IMR-90 (cell line): ENCODE measurements at regions not wholly inside any gene's neighbourhood (a gene's known extent, or its start where the extent isn't known, plus 50 kb on each side); places are given as distances from the start of the nearest gene placed in this dataset.

Source experiments
- ATAC-seq: fragments of 200-7000 bp; cut with Tn5 transposase; 2 replicates; pipeline ENCODE4 v1.9.1; 2020; ENCODE audit warnings: low read depth, mild to moderate bottlenecking, moderate library complexity
- BruUV-seq: library from RNA; stranded (reverse); fragments of 400-500 nt; replicated peaks from 2 replicates; lab custom pipeline; 2021; lab: Mats Ljungman, UMichigan
- CTCF ChIA-PET: fragments of 300-600 bp; formaldehyde crosslinking; extraction: SDS; loops from one replicate; lab custom pipeline; 2021; ENCODE audit warnings: antibody characterized with exemption; lab: Yijun Ruan, JAX
- POLR2A ChIA-PET: fragments of 300-600 bp; sonication (Branson Sonifier 250); formaldehyde crosslinking; loops from one replicate; lab custom pipeline; 2022; ENCODE audit warnings: antibody characterized with exemption; ENCODE audit not compliant: unreplicated experiment; lab: Charles Lee
- DNase-seq: peaks from one replicate; pipeline ENCODE4 v3.0.0; 2013
- H2AFZ ChIP-seq: replicated peaks from 2 replicates; pipeline ENCODE3; 2013; ENCODE audit warnings: low read length, mild to moderate bottlenecking; ENCODE audit not compliant: poor library complexity
- H2AK5ac ChIP-seq: 2 replicates; pipeline ENCODE4 v1.6.1; 2013; ENCODE audit warnings: low read depth, low read length, inconsistent platforms
- H2AK9ac ChIP-seq: replicated peaks from 2 replicates; pipeline ENCODE3; 2013; ENCODE audit warnings: mild to moderate bottlenecking, low read depth, low read length, moderate library complexity; ENCODE audit not compliant: poor library complexity
- H2BK120ac ChIP-seq: 2 replicates; pipeline ENCODE4 v1.6.1; 2013; ENCODE audit warnings: low read depth, low read length, inconsistent platforms
- H2BK15ac ChIP-seq: 3 replicates; pipeline ENCODE4 v1.6.1; 2013; ENCODE audit warnings: low read depth, low read length, inconsistent platforms
- H2BK20ac ChIP-seq: 2 replicates; pipeline ENCODE4 v1.6.1; 2013; ENCODE audit warnings: low read depth, mild to moderate bottlenecking, inconsistent platforms, low read length, moderate library complexity
- H2BK5ac ChIP-seq: 2 replicates; pipeline ENCODE4 v1.6.1; 2013; ENCODE audit warnings: mild to moderate bottlenecking, low read depth, low read length, inconsistent platforms; ENCODE audit not compliant: poor library complexity, severe bottlenecking
- H3K14ac ChIP-seq: replicated peaks from 2 replicates; pipeline ENCODE4 v1.6.1; 2013; ENCODE audit warnings: low read depth, low read length, inconsistent platforms
- H3K18ac ChIP-seq: 2 replicates; pipeline ENCODE4 v1.6.1; 2013; ENCODE audit warnings: low read depth, low read length, control low read depth
- H3K23ac ChIP-seq: 2 replicates; pipeline ENCODE4 v1.6.1; 2013; ENCODE audit warnings: low read depth, low read length, inconsistent platforms
- H3K27ac ChIP-seq: 2 replicates; pipeline ENCODE4 v1.5.1; 2013; ENCODE audit warnings: mild to moderate bottlenecking, control low read depth, low read length; ENCODE audit not compliant: insufficient read depth
- H3K27me3 ChIP-seq: 2 replicates; pipeline ENCODE4 v1.6.1; 2013; ENCODE audit warnings: low read length; ENCODE audit not compliant: control insufficient read depth, insufficient read depth
- H3K36me3 ChIP-seq: 2 replicates; pipeline ENCODE4 v1.6.1; 2013; ENCODE audit warnings: low read length, mixed read lengths; ENCODE audit not compliant: control insufficient read depth, insufficient read depth
- H3K4ac ChIP-seq: 2 replicates; pipeline ENCODE4 v1.6.1; 2013; ENCODE audit warnings: low read depth, low read length, inconsistent platforms
- H3K4me1 ChIP-seq: 2 replicates; pipeline ENCODE4 v1.6.1; 2013; ENCODE audit warnings: low read length, mixed read lengths; ENCODE audit not compliant: control insufficient read depth, insufficient read depth
- H3K4me2 ChIP-seq: 2 replicates; pipeline ENCODE4 v1.6.1; 2013; ENCODE audit warnings: low read depth, mild to moderate bottlenecking, control low read depth, low read length, moderate library complexity
- H3K4me3 ChIP-seq: 2 replicates; pipeline ENCODE4 v1.5.1; 2013; ENCODE audit warnings: low read depth, mild to moderate bottlenecking, control low read depth, low read length, moderate library complexity; ENCODE audit not compliant: insufficient read depth
- H3K56ac ChIP-seq: 2 replicates; pipeline ENCODE4 v1.6.1; 2013; ENCODE audit warnings: low read length, inconsistent platforms; ENCODE audit not compliant: insufficient read depth; ENCODE audit errors: extremely low read depth
- H3K79me1 ChIP-seq, 2 experiments: 2 replicates each; pipeline ENCODE4 v1.6.1; 2013; ENCODE audit warnings: low read length in 2 of 2, inconsistent platforms in 1 of 2, low read depth in 1 of 2
- H3K9ac ChIP-seq: 2 replicates; pipeline ENCODE4 v1.6.1; 2013; ENCODE audit warnings: low read depth, low read length, control low read depth
- H3K9me1 ChIP-seq: 2 replicates; pipeline ENCODE4 v1.6.1; 2013; ENCODE audit warnings: low read length, inconsistent platforms; ENCODE audit not compliant: insufficient read depth
- H3K9me3 ChIP-seq: 2 replicates; pipeline ENCODE4 v1.6.1; 2013; ENCODE audit warnings: low read length; ENCODE audit not compliant: control insufficient read depth, insufficient read depth
- H4K20me1 ChIP-seq: 2 replicates; pipeline ENCODE4 v1.6.1; 2013; ENCODE audit warnings: low read length, inconsistent platforms; ENCODE audit not compliant: insufficient read depth
- H4K5ac ChIP-seq: 2 replicates; pipeline ENCODE4 v1.6.1; 2013; ENCODE audit warnings: mild to moderate bottlenecking, low read depth, low read length, control low read depth
- H4K8ac ChIP-seq, 2 experiments: 2 replicates each; pipeline ENCODE4 v1.6.1; 2013; ENCODE audit warnings: low read depth in 2 of 2, low read length in 2 of 2, control low read depth in 1 of 2, inconsistent platforms in 1 of 2
- H4K91ac ChIP-seq: 2 replicates; pipeline ENCODE4 v1.6.1; 2013; ENCODE audit warnings: low read depth, low read length, inconsistent platforms; ENCODE audit not compliant: insufficient read depth
- BHLHE40 ChIP-seq: fragments of 150-350 bp; IDR thresholded peaks from 2 replicates; pipeline ENCODE4 v1.6.1; 2016; ENCODE audit warnings: mild to moderate bottlenecking, low read depth, low read length
- CEBPB ChIP-seq: IDR thresholded peaks from 2 replicates; pipeline ENCODE4 v1.6.1; 2012; ENCODE audit warnings: low read depth, low read length, improper control_type of control experiment
- CHD1 ChIP-seq: IDR thresholded peaks from 2 replicates; pipeline ENCODE4 v1.6.1; 2012; ENCODE audit warnings: low read depth, low read length, improper control_type of control experiment
- FOS ChIP-seq: fragments of 150-350 bp; IDR thresholded peaks from 2 replicates; pipeline ENCODE4 v1.6.1; 2016; ENCODE audit warnings: low read depth, low read length
- MAFK ChIP-seq: IDR thresholded peaks from 2 replicates; pipeline ENCODE4 v1.6.1; 2012; ENCODE audit warnings: low read depth, low read length, improper control_type of control experiment
- MAZ ChIP-seq: IDR thresholded peaks from 2 replicates; pipeline ENCODE4 v1.6.1; 2012; ENCODE audit warnings: low read depth, mild to moderate bottlenecking, low read length, improper control_type of control experiment, moderate library complexity, borderline replicate concordance
- MXI1 ChIP-seq: IDR thresholded peaks from 2 replicates; pipeline ENCODE4 v1.6.1; 2012; ENCODE audit warnings: low read depth, mild to moderate bottlenecking, low read length, moderate library complexity, borderline replicate concordance
- NFE2L2 ChIP-seq: fragments of 150-350 bp; IDR thresholded peaks from 2 replicates; pipeline ENCODE4 v1.6.1; 2016; ENCODE audit warnings: low read depth, mild to moderate bottlenecking, low read length
- POLR2A ChIP-seq: IDR thresholded peaks from 2 replicates; pipeline ENCODE4 v1.6.1; 2012; ENCODE audit warnings: mild to moderate bottlenecking, low read depth, low read length
- RAD21 ChIP-seq: IDR thresholded peaks from 2 replicates; pipeline ENCODE4 v1.6.1; 2012; ENCODE audit warnings: low read length, improper control_type of control experiment
- RCOR1 ChIP-seq: IDR thresholded peaks from 2 replicates; pipeline ENCODE4 v1.6.1; 2012; ENCODE audit warnings: mild to moderate bottlenecking, low read length, improper control_type of control experiment; ENCODE audit not compliant: insufficient replicate concordance
- RFX5 ChIP-seq: IDR thresholded peaks from 2 replicates; pipeline ENCODE4 v1.8.0; 2012; ENCODE audit warnings: low read depth, mild to moderate bottlenecking, low read length, moderate library complexity
- SMC3 ChIP-seq: fragments of 150-350 bp; IDR thresholded peaks from 2 replicates; pipeline ENCODE4 v1.6.1; 2016; ENCODE audit warnings: low read depth, mild to moderate bottlenecking, antibody characterized with exemption, low read length, moderate library complexity
- WGBS, 2 experiments: methylation state at CpG; one replicate each; pipeline versions ENCODE4 v1.1.5 to v1.1.7; 2013; ENCODE audit warnings: missing lambda C conversion rate in 2 of 2; ENCODE audit not compliant: insufficient read length in 1 of 2; ENCODE audit errors: extremely low coverage in 2 of 2; 5-methylcytosine and 5-hydroxymethylcytosine counted together
- dilution Hi-C: fragments of 300-500 bp; cut with HindIII; formaldehyde crosslinking; loops from one replicate; pipeline ENCODE4 v1.14.3; 2018; ENCODE audit warnings: low sequenced_read_pairs; ENCODE audit not compliant: unreplicated experiment
- in situ Hi-C: fragments of 300-500 bp; cut with MboI; formaldehyde crosslinking; loops from 3 replicates; pipeline ENCODE4 v1.14.3; 2019; ENCODE audit warnings: low sequenced_read_pairs, inconsistent platforms, mixed read lengths
- intact Hi-C: fragments of 100-400 bp; cut with micrococcal nuclease; formaldehyde crosslinking; loops from 2 replicates; pipeline ENCODE4 v1.10.0; 2022
- TF ChIP-seq, protein P1 (sequence below): fragments of 150-350 bp; IDR thresholded peaks from 2 replicates; pipeline ENCODE4 v1.6.1; 2016; ENCODE audit warnings: low read depth, mild to moderate bottlenecking, low read length, moderate library complexity, borderline replicate concordance
- TF ChIP-seq, protein P2 (sequence below): conservative IDR thresholded peaks from 2 replicates; pipeline ENCODE4 v1.5.1; 2012; ENCODE audit warnings: mild to moderate bottlenecking, low read depth, low read length, improper control_type of control experiment
- TF ChIP-seq, protein P3 (sequence below): fragments of 150-350 bp; IDR thresholded peaks from 2 replicates; pipeline ENCODE4 v1.6.1; 2017; ENCODE audit warnings: mild to moderate bottlenecking, antibody characterized with exemption, low read length, low read depth

GRCh38 chr11:76263166-76263565, 56.9 kb upstream of the WNT11 start:
- DNase-seq (no peak), ATAC-seq (no peak)
- BruUV-seq = no TSS peak
- H2BK5ac ChIP-seq = no peak overlapping the region
- H2AK9ac ChIP-seq = no peak overlapping the region
- no peak overlapping the region for H3K4me3 ChIP-seq
- H2BK15ac ChIP-seq = no peak overlapping the region
- H2BK20ac ChIP-seq = no peak overlapping the region
- H3K56ac ChIP-seq = no peak overlapping the region
- no peak overlapping the region for H3K4ac ChIP-seq
- H3K23ac ChIP-seq = no peak overlapping the region
- H2AFZ ChIP-seq = no peak overlapping the region
- no peak overlapping the region for H4K5ac ChIP-seq
- no peak overlapping the region for H3K4me2 ChIP-seq
- dilution Hi-C loops (no loop called here), intact Hi-C loops (no loop called here), in situ Hi-C loops (no loop called here)
- H3K9ac ChIP-seq = no peak overlapping the region
- ChIA-PET POLR2A (no interaction called here), CTCF (no interaction called here)
- no peak overlapping the region for H4K91ac ChIP-seq
- WGBS, 2 experiments = no CpG with 5 or more reads among the region's 2 CpGs
- no peak overlapping the region for H3K14ac ChIP-seq
- TF ChIP-seq MXI1 (no peak), CEBPB (no peak), SMC3 (no peak), POLR2A (no peak), RFX5 (no peak), MAZ (no peak), MAFK (no peak), BHLHE40 (no peak), NFE2L2 (no peak), RCOR1 (no peak), CHD1 (no peak), RAD21 (no peak), FOS (no peak)
- TF ChIP-seq, protein P1, sequence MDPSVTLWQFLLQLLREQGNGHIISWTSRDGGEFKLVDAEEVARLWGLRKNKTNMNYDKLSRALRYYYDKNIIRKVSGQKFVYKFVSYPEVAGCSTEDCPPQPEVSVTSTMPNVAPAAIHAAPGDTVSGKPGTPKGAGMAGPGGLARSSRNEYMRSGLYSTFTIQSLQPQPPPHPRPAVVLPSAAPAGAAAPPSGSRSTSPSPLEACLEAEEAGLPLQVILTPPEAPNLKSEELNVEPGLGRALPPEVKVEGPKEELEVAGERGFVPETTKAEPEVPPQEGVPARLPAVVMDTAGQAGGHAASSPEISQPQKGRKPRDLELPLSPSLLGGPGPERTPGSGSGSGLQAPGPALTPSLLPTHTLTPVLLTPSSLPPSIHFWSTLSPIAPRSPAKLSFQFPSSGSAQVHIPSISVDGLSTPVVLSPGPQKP = no peak
- TF ChIP-seq, protein P2, sequence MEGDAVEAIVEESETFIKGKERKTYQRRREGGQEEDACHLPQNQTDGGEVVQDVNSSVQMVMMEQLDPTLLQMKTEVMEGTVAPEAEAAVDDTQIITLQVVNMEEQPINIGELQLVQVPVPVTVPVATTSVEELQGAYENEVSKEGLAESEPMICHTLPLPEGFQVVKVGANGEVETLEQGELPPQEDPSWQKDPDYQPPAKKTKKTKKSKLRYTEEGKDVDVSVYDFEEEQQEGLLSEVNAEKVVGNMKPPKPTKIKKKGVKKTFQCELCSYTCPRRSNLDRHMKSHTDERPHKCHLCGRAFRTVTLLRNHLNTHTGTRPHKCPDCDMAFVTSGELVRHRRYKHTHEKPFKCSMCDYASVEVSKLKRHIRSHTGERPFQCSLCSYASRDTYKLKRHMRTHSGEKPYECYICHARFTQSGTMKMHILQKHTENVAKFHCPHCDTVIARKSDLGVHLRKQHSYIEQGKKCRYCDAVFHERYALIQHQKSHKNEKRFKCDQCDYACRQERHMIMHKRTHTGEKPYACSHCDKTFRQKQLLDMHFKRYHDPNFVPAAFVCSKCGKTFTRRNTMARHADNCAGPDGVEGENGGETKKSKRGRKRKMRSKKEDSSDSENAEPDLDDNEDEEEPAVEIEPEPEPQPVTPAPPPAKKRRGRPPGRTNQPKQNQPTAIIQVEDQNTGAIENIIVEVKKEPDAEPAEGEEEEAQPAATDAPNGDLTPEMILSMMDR = no peak
- TF ChIP-seq, protein P3, sequence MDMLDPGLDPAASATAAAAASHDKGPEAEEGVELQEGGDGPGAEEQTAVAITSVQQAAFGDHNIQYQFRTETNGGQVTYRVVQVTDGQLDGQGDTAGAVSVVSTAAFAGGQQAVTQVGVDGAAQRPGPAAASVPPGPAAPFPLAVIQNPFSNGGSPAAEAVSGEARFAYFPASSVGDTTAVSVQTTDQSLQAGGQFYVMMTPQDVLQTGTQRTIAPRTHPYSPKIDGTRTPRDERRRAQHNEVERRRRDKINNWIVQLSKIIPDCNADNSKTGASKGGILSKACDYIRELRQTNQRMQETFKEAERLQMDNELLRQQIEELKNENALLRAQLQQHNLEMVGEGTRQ = no peak
- no peak overlapping the region for H3K27ac ChIP-seq
- peaks cover 4% of the 10 kb centered on the region; the same call in 1 of the 2 replicates for H4K20me1 ChIP-seq
- H2BK120ac ChIP-seq = no peak overlapping the region
- H3K4me1 ChIP-seq = peaks cover 8% of the 10 kb centered on the region
- no peaks in the 10 kb centered on the region for H3K79me1 ChIP-seq
- no peak overlapping the region for H3K18ac ChIP-seq
- no peaks in the 10 kb centered on the region for H3K36me3 ChIP-seq
- H2AK5ac ChIP-seq = no peak overlapping the region
- no peaks in the 10 kb centered on the region for H3K9me3 ChIP-seq
- no peak overlapping the region for H4K8ac ChIP-seq
- H3K9me1 ChIP-seq = 0 out of 2 replicates have a peak, but pooled peaks cover 5% of the 10 kb centered on the region
- peaks cover 77% of the 10 kb centered on the region for H3K27me3 ChIP-seq
